HG03469 (cell line): ENCODE measurements at regions not wholly inside any gene's neighbourhood (a gene's known extent, or its start where the extent isn't known, plus 50 kb on each side); places are given as distances from the start of the nearest gene placed in this dataset.
"Not testable (repeated sequence)": the region's sequence is repeated elsewhere in the genome, so short reads cannot be mapped to it uniquely, and the experiment has no call there.

Experiments
- ATAC-seq: cut with Tn5 transposase; IDR thresholded peaks from one replicate; pipeline ENCODE4 v1.9.1; 2021; ENCODE audit warnings: mild to moderate bottlenecking, moderate library complexity, moderate number of reproducible peaks; ENCODE audit not compliant: unreplicated experiment

DNA sequence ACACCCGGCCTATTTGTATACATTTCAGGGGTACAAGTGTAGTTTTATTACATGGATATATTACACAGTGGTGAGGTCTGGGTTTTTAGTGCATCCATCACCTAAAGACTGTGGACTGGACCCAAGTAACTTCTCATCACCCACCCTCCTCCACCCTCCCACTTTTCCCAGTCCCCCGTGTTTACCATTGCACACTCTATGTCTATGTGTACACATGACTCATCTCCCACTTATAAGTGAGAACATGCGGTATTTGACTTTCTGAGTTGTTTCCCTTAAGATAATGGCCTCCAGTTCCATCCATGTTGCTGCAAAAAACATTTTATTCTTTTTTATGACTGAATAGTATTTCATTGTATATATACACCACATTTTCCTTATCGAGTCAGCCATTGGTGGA is 98.9 kb upstream of the WAC start:
- no peak for ATAC-seq

DNA sequence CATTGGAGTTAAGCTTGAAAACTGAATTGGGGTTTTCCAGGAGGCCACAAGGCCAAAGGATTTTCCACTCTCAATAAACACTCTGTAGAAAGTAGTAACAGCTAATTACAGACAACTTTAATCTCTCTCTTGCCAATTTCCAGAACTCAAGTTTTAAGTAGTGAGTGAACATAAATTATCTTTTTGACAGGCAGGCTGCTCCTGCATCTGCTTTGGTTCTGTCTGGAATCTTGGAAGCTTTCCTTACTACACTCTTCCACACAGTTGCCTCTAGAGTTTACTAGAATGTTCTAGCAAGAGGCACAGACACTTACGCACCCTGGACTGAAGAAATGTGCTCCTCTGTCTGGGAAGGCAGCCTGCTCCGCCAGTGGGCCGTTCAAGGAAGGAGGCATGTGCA is 90.5 kb upstream of the WAC start:
- ATAC-seq = no peak

DNA sequence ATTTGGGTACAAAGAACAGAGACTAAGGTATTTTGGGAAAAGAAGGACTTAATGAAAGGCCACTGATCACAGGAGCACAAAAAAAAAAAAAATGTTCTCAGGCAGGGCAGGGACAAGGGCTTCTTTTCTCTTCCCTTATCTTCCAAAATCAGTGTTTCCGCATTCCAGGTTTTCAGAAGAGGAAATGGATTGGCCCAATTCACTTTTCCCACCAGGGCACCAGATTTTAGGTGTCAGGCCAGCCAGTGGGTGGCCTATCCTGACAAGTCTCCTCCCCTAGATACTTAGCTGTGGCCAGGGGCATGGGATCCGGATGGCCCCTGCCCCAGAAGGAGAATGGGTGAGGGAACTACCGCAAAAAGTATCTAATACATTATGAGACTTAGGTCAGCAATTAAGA is 88.9 kb upstream of the WAC start:
- no peak for ATAC-seq

DNA sequence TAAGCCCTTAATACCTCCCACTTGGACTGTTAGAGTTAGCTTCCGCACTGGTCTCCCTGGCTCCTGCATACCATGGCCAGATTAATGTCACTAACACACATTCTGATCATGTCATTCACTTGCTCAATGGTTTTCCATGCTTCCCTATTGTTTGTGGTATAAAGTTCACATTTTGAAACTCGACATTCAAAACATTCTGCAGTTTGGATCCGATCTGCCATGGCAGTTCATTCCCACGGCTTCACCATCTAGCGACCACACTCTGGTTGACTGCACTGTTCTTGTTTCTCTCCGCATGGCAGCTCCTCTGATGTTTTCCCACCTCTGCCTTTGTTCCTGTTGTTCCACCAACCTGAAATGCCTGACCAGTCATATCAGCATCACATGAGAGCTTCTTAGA is 87.4 kb upstream of the WAC start:
- no peak for ATAC-seq

DNA sequence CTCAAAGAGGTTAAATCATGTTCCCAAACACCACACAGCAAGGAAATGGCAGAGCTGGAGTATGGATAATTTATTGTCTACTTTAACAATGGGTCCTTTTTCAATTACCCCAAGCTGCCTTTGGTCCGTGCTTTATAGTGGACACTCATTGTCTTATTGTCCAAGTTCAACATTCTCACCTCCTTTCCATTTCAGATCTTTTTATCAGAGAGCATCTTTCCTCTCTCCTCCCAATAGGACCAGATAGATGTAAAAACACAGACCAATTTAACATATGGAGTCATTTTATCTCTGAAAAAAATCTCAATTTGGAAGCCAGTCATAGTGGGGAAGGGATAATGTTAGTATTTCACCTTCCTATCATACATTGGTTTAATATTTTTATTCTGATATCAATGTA is 83.5 kb upstream of the WAC start:
- ATAC-seq = no peak

DNA sequence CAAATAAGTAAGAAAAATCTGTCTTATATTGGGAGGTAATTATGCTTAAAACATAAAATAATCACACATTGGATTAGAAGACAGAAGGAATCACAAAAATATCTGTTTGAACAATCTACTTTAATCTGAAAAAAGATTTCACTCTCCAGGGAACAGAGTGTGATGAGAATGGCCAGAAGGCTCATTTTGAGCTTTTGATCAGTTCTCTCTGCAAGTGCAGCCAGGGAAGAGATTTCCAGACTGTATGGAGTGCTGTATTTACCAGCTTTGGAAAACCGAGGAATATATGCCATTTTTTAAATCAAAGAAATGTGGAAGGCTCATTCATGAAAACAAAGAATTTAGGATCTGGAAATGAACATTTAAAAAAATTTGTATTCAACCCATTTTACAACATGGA is 83.0 kb upstream of the WAC start:
- no peak for ATAC-seq

DNA sequence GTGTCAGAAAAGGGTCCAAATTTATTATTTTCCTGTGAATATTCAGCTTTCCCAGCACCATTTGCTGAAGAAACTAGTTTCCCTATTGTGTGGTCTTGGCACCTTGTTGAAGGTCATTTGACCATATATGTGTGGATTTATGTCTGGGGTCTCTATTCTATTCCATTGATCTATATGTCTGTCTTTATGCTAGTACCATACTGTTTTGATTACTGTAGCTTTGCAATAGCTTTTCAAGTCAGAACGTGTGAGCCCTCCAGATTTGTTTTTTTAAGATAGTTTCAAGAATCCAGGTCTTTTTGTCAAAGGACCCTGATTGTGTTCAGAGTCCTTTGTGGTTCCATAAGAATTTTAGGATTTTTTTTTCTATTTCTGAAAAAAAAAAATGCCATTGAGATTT is 79.0 kb upstream of the WAC start:
- ATAC-seq = no peak

DNA sequence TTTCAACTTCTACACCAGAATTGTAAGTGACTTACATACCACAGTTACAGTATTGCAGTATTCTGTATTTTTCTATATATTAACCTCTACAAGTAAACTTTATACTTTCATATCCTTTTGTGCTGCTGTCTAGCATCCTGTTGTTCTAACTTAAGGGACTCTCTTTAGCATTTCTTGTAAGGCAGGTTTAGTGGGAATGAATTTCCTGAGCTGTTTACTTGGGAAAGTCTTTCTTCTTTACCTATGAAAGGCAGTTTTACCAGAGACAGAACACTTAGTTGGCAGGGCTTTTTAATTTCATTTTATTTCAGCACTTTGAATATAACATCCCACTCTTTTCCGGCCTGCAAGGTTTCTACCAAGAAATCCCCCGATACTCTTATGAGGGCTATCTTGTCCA is 75.8 kb upstream of the WAC start:
- ATAC-seq = no peak

DNA sequence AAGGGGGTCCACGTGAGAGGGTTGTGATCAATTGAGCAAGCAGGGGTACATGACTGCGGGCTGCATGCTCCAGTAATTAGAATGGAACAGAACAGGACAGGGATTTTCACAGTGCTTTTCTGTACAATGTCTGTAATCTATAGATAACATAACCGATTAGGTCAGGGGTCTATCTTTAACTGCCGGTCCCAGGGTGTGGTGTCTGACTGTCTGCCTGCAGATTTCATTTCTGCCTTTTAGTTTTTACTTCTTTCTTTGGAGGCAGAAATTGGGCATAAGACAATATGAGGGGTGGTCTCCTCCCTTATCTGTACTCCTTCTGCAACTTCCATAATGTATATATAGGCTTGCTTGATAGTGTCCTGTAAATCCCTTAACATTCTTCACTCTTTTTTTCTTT is 75.0 kb upstream of the WAC start:
- not testable (repeated sequence) for ATAC-seq

DNA sequence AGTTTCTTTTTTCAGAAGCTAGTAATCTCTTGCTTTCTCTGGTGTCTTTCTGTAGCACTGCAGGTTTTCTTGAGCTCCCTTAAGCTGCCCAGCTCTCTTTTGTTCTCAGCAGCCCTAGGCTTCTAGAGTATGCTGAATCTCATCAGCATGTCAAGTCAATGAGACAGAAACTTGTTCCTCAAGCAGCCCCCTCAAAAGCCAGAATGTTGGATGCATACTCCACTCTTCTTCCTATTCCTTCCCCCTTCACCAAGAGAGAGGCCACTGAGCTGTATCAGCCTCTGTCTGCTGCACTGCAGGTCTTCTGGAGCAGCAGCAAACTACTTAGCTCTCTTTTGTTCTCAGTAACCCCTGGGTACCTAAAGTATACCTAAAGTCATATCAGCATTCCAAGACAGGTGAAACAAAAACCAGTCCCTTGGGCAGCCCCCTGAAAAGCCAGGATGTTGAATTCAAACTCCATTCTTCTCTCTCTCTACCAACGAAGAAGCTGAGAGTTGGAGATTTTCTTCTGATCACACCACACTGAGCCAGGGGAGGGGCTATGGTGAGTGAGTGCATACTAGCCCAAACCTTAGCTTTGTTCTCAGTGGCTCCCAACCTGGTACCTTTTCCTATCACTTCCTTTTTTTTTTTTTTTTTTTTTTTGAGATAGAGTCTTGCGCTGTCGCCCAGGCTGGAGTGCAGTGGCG is 73.3 kb upstream of the WAC start:
- no peak for ATAC-seq

DNA sequence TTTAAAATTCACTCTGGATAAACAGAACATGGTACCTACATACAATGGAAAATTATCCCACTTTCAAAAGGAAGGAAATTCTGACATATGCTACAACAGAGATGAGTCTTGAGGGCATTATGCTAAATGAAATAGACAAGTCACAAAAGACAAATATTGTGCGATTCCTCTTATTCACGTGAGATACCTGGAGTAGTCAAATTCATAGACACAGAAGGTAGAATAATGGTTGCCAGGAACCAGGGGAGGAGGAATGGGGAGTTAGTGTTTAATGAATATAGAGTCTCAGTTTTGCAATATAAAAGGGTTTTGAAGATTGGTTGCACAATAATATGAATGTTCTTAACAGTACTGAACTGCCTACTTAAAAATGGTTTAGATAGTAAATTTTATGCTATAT is 69.8 kb upstream of the WAC start:
- no peak for ATAC-seq

DNA sequence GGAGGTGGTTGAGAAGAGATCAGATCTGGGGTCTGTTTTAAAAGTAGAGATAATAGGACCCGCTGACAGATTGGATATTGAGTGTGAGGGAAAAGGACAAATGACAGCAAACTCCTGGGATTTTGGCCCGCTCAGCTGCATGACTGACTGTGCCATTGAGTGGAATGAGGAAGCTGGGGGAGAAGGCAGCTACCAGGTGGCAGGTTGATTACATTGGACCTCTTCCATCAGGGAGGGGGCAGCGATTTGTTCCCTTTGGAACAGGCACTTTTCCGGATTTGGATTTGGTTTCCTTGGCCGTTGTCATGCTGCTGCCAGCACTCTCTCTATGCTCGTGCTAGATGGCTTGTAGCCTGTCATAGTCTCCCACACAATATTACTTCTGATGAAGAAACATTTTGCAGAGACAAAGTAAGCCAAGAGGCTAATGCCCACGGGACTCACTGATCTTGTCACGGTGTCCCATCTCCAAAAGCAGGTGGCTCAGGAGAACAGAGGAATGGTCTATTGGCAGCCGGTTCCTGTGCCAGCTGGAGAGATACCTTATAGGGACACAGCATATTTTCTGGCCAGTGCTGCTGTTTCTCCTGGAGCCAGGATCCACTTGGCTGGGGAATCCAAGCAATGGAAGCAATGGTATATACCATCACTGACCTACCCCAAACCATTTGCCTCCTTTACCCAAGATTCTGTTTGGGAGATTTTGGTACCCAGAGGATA is 69.1 kb upstream of the WAC start:
- no peak for ATAC-seq

DNA sequence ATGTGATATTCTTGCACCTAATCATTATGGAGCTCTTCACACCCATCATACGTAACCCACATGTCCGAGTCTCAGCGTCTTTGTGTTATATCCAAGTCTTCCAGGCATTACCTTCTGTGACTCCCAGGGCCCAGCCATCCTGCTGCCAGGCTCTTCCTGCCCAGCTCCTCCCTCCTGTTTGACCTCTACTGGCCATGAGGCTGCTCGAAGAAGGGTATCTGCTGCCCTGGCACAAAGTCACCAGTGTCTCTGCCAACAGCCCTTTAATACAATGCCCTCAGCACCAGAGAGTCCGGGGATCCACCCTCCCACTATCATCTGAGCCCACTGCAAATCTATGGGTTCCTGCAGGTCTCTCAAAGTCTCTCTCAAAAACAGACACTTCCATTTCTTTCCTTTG is 65.3 kb upstream of the WAC start:
- ATAC-seq = no peak

DNA sequence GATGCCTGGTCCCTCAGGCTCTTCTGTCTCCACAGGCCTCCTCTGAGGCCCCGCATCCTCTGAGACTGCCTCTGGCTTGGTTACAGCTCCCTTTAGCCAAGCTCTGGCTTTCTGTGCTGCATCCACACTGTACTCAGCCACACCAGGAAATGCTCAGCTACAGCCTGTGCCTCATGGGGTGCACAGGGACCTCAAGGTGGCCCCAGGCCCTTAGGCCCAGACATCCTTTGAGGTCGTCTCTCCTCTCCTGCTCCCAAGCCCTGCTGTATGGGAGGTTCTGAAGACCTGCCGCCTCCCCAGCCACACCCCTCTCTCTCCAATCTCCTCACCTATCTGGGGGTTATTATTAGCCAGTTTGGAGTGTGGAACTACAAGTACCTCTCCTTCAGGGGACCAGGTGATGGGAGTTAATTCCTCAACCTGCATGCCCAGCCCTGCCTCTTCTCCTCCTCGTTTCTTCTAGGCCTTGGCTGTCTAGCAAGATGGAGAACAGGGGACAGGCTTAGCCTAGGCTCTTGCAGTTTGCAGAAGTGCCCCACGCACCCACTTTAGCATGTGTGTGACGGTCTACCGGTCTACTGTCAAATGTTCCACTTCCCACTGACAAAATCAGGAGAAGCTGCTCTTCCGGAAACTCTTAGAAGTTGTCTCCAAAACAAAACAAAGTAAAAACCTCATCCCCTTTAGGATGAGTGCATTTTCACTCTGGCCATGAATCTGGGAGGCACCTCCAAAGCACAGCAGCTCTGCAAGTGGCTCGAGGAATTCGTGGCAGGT is 64.0 kb upstream of the WAC start:
- ATAC-seq = no peak

DNA sequence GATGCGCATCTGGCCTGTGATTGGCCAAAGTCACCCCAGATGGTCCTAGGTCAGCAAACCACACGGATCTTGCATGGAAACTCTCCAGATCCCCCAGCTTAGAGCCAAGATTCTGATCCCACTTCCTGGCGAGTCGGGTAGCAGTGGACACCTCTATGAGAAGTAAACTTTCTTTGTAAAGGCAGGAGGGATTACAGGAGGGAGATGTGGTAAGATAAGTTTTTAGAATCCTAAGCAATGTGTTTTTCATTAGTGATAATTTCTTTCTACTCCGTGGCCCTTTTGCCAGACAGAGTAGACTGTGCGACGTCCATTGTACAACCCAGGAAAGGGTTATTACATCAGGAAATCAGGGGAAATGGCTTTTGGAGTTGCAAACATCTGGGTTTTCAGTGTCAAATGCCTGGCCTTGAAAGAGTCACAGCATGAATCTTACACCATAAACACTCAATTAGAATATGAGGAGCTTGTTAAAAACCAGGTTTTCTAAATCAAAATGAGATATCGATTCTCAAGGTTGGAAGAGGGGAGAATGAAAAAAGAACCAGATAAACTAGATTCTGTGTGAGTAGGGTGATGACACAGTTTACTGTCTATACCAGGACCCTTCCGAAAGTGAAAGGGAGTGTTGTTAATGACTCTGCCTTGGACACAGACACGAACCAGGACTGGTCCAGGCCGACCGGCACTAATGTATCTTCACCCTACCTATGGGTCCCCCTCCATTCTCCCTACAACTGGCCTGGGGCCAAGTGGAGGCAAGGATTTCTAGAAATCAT is 61.9 kb upstream of the WAC start:
- no peak for ATAC-seq

DNA sequence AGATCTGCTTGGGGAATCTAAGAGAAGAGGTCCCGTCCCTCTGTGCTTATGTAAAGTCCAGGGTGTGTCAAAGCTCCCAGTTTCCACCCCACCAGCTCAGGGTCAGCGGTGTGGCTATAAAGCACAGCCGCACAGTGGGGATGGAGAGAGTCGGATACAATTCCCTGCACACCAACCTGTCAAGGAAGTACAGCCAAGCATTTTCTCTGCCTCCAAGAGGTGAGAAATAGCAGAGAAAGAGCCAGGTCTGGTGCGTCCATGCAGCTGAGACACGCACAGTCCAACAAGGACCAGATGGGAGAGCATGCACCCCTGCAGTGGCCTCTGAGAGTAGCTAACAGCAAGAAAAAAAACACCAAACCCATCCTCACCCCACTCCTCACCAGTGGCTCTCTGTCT is 61.3 kb upstream of the WAC start:
- no peak for ATAC-seq

DNA sequence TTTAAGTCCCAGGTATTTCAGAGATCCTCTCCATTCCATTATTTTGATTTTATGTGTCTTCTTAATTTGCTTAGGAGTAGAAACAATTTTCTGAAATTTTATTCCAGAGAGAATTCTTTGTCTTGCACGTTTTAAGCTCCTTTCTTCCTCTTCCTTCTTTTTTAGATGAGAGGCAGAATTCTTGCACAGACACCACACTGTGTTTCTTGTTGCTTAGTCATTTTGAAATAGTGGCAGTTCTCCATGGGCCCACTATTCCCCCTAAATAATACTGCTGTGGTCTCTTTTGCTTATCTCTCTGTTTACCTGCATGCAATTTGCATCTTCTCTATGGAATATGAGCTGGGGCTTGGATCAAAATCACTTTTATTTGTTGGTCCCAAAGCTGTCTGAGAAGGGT is 54.3 kb upstream of the WAC start:
- ATAC-seq = no peak

DNA sequence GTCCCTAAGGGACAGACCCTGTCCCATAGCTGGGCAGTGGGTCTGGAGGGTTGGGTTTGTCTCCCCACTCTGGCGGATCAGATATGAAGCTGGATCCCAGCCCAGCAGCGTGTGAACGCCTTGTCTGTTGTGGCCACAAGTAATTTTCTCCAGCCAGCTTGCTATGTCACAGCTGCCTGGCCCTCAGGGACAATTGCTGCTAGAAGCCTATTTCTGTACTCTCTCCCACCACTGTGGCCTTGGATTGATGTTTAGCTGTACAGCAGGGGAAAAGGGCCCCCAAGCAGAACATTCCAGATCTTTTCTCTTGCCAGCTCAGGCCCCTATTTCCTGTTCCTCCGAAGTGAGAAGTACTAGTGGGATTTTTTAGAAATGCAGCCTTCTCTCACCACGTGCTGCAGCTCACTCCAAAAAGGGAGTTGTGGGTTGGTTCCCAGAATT is 53.5 kb upstream of the WAC start:
- ATAC-seq = no peak

DNA sequence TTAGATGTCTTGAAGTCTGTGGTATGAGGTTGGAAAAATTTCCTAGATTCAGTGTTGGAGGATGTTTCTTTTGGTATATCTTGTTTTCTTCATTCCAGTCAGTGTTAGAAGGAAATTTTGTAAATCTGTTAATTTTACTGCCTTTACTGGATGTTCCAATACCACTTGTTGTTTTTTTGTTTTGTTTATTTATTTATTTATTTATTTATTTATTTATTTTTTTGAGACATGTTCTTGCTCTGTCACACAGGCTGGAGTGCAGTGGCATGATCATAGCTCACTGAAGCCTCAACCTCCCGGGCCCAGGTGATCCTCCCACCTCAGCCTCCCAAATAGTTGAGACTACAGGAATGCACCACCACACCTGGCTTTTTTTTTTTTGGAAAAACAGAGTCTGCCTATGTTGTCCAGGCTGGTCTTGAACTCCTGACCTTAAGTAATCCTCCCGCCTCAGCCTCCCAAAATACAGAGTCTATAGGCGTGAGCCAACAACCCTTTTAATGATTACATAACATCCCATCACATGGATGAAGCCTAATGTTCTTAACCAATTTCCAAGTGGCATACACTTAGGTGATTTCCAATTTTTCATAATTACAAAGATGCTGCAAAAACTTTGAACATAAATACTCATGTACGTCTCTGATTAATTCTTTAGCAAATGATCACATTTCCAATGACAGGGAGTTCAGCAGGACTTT is 52.8 kb upstream of the WAC start:
- no peak for ATAC-seq

DNA sequence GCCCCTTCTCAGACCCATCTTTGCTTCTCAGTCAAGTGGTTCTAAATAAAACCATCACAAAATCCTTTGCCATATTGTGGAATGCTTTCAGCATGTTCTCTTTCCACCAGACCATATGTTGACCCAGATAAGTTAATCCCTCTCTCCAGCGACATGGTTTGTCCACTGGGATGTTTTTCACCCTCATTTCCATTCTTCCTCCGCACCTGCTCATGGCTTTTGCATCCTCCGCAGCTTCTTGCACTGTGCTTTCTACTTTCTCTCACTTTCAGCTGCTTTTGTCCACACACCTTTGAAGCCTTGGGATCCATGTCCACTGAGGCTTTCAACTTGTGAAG is 52.3 kb upstream of the WAC start:
- no peak for ATAC-seq

DNA sequence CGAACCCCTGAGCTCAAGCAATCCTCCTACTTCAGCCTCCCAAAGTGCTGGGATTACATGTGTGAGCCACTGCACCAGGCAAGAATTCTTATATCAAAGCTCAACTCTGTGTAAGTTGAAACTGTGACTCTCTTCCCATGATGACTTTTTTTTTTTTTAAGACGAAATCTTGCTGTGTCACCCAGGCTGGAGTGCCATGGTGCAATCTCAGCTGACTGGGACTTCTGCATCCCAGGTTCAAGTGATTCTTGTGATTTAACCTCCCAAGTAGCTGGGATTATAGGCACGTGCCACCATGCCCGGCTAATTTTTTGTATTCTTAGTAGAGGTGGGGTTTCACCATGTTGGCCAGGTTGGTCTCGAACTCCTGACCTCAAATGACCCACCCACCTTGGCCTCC is 51.6 kb upstream of the WAC start:
- not testable (repeated sequence) for ATAC-seq
